Transverse colon (tissue), 4 donors: ENCODE measurements at regions not wholly inside any gene's neighbourhood (a gene's known extent, or its start where the extent isn't known, plus 50 kb on each side); places are given as distances from the start of the nearest gene placed in this dataset.

Experiments
- EP300 ChIP-seq: sonication (generic); formaldehyde crosslinking; IDR thresholded peaks from one replicate; pipeline ENCODE4 v1.6.1; 2017; ENCODE audit warnings: antibody characterized with exemption, low read depth
- POLR2A ChIP-seq: fragments of 450-650 bp; IDR thresholded peaks from one replicate; pipeline ENCODE4 v1.6.1; 2016; ENCODE audit warnings: antibody characterized with exemption, mild to moderate bottlenecking, moderate library complexity
- POLR2AphosphoS5 ChIP-seq, 3 donors: sonication (generic); formaldehyde crosslinking; IDR thresholded peaks; one replicate each; pipeline ENCODE4 v1.6.1; 2016; ENCODE audit warnings: antibody characterized with exemption in 3 of 3
- TF ChIP-seq, protein P1 (sequence below), 5 experiments: fragments of 200-600 bp in 3 of 5; fragments of 450-650 bp in 2 of 5; sonication (generic) in 3 of 5; IDR thresholded peaks; 1 replicate in 2 of 5; 2 replicates in 3 of 5; pipeline ENCODE4 v1.5.1; 2016 to 2017; ENCODE audit warnings: antibody characterized with exemption in 5 of 5, inconsistent platforms in 3 of 5, mild to moderate bottlenecking in 2 of 5, moderate library complexity in 1 of 5

GRCh38 chr18:8514409-8514808 lies 94.8 kb upstream of the RAB12 start:
- TF ChIP-seq, protein P1, sequence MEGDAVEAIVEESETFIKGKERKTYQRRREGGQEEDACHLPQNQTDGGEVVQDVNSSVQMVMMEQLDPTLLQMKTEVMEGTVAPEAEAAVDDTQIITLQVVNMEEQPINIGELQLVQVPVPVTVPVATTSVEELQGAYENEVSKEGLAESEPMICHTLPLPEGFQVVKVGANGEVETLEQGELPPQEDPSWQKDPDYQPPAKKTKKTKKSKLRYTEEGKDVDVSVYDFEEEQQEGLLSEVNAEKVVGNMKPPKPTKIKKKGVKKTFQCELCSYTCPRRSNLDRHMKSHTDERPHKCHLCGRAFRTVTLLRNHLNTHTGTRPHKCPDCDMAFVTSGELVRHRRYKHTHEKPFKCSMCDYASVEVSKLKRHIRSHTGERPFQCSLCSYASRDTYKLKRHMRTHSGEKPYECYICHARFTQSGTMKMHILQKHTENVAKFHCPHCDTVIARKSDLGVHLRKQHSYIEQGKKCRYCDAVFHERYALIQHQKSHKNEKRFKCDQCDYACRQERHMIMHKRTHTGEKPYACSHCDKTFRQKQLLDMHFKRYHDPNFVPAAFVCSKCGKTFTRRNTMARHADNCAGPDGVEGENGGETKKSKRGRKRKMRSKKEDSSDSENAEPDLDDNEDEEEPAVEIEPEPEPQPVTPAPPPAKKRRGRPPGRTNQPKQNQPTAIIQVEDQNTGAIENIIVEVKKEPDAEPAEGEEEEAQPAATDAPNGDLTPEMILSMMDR (IDR thresholded peaks at IDR 0.05) = no peak
- TF ChIP-seq EP300 (no peak), POLR2A (no peak), POLR2AphosphoS5 (IDR thresholded peaks at IDR 0.05) (no peak)
